Kidney glomerular epithelial cell (primary cell): ENCODE measurements at regions not wholly inside any gene's neighbourhood (a gene's known extent, or its start where the extent isn't known, plus 50 kb on each side); places are given as distances from the start of the nearest gene placed in this dataset.

ENCODE experiments used
- DNase-seq: peaks from one replicate; lab custom pipeline; 2025; lab: John Stamatoyannopoulos, UW

- no peak for DNase-seq
These were observed 269.4 kb downstream of the TCF7L2 start for GRCh38 chr10:113219446-113219845.

DNA sequence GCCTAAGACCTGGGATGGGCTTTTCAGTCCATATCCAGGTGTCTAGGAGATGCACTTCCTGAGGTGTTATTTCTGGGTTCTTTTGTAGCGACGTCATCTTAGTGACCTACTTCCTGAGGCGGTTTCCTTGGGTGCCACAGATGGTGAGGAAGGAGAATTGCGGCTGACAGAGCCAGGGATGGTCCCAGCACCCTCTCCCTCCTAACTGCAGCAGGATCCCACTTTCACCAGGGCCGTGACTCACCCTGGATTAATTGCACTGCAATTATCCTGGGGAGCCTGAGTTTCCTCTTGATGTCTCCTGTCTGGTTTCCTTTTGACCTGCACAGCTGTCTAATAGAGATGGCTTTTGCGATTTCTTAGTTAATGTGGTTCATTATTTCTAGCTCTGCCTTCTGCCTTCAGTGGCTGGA lies 271.7 kb downstream of the TCF7L2 start:
- DNase-seq, result peak; percentile 9

DNA sequence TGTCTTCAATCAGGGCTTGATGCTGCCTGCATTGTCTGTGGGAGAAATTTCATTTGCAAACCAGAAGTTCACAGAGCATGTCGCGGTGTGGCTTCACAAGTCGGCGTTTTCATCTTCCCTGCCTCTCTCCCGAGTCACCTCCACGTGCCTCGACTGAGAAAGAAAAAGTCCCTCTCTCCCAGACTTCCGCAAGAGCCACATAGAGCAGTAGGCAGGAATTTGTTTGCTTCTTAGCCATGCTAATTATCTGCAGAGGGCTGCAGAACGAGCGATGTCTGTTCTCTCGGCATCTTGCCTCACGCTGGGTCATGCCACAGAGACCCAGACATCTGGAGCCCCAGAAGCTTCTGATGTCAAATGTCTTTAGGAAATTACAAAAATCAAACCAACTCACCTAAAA lies 272.2 kb downstream of the TCF7L2 start:
- no peak for DNase-seq

- no peak for DNase-seq
These were observed 275.3 kb downstream of the TCF7L2 start for GRCh38 chr10:113225364-113225763.

DNA sequence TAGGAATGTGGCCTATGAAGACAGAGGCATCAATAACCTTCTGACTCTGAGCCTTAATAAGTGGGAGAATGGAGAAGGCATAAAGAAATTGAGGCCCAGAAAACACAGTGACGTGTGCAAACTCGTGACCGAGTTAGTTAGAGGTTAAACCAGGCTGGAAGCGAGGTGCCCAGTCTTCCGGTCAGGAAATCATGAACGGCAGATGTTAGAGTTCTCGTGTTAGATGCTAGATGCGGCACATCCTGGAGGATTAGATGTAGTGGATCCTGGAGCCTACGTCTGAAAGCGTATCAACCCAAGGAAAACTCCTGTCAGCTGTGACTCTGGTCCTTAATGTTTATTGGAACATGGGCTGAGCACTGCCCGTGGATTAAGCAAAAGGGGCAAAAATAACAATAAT lies 275.9 kb downstream of the TCF7L2 start:
- no peak for DNase-seq

DNA sequence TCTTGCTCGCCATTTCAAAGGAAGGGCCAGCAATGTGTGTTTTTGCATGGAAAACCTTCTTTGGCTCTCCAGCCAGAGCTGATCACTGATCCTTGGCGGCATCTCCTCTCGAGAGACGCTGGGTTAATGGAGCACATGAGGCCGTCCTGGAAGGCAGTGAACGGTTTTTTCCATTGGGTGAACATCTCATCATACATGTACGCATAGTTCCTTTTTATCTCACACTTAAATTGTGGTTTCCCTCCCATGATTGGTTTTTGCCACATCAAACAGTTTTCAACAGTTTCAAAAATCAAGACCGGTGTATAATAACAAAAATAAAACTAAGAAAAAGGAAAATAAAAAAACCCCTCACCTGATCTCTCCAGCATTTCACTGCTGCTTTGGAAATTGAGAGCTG lies 276.4 kb downstream of the TCF7L2 start:
- DNase-seq, result peak; percentile 7

DNA sequence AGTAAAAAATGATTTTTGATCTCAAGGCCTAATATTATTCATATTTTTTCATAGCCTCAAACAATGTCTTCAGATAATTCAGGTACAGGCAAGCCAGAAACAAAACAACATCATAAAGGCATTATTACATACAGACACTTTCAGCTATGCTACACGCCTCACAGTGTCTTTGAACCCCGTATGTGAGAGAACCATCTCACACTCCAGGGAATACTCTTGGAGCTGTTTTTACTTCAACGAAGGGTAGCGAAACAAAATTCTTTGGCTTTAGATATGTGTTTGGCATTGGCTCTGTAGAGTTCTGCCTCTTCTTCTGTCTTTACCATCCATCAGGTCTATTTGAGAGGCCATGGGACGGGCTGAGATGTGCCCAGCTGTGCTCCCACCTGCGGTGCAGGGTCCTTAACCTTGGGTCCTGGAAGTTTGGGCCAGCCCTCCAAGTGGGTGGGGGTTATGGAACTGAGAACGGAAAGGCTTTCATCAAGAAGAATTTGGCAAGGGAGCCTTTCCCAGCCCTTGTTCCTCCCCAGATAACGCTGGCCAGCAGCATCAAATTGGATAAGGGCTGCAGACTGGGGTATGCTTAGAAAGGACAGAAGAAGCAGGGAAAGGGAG lies 276.9 kb downstream of the TCF7L2 start:
- DNase-seq, result no peak

GRCh38 chr10:113228530-113228929 lies 278.5 kb downstream of the TCF7L2 start:
- no peak for DNase-seq

- no peak for DNase-seq
These were observed 280.1 kb downstream of the TCF7L2 start for GRCh38 chr10:113230011-113230610.

DNA sequence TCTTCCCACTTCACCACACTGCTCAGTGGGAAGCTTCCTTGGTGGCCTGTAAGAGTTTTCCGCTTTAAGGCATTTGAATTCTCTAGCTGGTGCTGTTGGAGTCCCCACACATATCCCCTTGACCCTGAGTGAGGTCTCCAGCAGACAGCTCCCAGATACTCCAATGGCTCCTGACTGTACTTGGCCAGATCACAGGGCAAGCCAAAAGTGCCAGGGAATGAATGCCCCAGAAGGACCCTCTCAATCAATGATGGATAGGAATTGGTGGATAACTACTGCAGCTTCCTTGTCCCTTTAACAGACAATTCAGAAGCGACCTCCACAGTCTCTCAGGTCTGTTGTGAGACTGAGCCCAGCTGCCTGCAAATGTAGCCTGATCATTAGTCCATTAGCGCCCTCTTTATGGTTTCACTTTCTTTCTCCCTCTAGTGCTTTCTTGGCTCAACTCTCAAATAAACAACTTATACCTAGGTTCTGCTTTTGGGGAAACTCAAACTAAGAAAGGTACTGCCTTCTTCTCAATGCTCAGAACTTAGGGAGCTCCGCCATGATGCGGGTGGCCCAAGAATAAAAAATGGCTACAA lies 283.0 kb downstream of the TCF7L2 start:
- DNase-seq, result no peak

DNA sequence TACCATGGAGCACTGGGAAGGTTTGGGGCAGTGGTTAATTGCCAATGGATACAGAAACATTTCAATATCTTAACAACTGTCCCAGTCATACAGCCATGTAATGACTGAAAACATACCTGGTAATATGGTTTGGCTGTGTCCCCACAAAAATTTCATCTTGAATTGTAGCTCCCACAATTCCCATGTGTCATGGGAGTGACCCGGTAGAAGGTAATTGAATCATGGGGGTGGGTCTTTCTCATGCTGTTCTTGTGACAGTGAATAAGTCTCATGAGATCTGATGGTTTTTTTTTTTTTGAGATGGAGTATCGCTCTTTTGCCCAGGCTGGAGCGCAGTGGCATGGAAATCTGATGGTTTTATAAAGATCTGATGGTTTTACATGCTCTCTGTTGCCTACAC lies 284.4 kb downstream of the TCF7L2 start:
- DNase-seq, result no peak

GRCh38 chr10:113235508-113235907 lies 285.5 kb downstream of the TCF7L2 start:
- DNase-seq, result no peak

GRCh38 chr10:113236998-113237397 lies 287.0 kb downstream of the TCF7L2 start:
- no peak for DNase-seq

DNA sequence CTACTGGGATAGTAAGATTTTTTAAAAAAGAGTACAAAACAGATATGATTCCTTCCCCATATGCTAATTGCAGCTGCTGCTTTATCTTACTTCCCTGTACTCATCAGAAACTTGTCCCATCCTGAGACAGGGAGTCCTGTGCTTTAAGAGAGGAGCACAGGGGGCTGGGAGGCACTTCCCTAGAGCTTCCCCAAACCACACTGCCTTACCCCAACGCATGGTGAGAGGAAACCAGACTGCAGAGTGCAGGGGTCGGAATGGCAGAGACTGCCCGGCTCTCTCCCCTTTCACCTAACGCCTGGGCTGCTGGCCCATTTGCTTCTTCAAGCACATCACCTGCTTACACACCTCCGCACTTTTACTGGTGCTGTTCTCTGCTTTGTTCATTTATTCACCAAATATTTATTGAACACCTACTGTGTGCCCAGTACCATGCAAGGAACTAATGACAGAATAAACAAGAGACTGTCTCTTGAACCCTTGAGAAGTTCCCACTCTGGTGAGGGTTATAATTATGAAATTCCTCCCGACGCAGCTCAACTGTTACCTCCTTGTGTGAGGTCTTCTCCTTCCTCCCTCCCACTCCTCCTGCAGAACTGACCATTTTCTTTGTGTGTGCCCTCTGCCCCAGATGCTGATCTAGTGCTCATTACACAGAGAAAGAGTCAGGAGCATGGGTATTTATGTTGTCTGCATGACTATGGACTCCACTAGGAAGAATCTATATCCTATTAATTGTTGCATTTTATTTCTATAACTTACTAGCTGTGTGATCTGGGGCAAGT lies 289.7 kb downstream of the TCF7L2 start:
- no peak for DNase-seq

GRCh38 chr10:113240736-113241135 lies 290.7 kb downstream of the TCF7L2 start:
- DNase-seq, result no peak

DNA sequence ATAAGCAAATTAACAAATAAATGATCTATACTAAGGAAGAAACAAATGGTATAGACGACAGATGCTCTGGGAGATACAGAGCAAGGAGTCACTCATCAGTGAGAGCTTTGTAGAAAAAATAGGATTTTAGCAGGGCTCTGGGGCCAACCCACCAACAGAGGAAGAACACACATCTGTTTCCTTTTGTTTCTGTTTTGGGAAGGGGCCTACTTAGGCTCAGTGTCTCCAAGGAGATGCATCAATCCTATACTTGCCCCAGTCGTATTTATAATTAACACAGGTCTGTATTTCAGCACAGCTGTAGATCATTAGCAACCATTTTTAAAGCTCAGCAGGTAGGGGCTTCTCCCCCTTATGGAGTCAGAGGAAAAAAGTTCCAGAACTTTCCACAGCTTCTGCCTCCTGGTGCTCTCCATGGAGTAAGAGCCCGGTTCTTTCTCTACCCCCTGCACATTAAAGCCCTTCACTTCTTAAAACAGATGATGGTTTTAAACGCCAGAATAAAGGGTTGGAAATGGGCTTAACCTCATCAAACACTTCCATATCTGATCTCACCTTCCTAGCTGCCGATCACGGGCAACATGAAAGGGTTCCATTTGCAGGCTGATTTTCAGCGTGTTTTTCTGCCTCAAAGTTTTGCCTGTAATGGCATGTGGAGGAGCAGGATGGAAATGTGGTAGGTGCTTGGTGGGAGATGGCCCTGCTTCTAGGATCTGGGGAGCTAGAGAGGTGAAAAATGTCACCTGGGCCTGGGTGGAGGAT lies 291.7 kb downstream of the TCF7L2 start:
- DNase-seq, result no peak

GRCh38 chr10:113243311-113243710 lies 293.3 kb downstream of the TCF7L2 start:
- no peak for DNase-seq

GRCh38 chr10:113244750-113245149 lies 294.7 kb downstream of the TCF7L2 start:
- no peak for DNase-seq

DNA sequence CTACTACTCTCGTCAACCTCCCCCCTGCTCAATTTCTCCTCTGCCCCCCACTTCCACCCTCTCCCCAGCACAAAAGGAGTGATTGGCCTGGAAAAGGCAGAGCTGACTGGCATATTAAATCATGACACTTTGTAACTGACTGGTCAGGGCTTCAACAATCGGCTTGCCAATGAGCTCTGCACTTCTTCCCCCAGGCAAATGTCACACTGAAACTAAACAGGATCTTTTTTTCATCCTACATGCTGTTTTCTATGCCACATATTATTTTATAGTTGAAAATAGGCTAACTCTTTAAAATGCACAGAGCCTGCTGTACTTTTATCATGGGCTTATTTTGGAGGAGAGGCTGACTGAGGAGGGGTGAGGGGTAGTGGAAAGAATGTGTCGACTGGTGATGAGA lies 295.2 kb downstream of the TCF7L2 start:
- DNase-seq, result no peak

DNA sequence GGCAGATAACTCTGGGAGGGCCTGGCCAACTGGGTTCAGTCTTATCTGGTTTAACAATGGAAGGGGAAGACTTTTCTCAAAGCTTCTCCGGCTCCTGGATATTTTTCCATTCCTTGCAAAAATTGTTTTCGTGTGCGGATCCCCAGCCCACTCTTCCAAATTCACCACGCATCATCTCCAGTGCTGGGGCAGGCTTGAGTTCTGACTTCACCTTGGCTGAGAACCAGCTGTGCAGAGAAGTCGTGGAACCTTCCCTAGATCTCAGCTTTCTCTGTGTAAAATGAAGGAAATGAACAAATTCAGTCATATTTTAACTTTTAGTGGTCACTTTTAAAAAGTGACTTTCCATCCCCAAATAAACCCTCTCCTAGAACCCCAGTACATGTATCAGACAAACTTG lies 297.0 kb downstream of the TCF7L2 start:
- no peak for DNase-seq

- DNase-seq, result no peak
These were observed 299.9 kb upstream of the HABP2 start for GRCh38 chr10:113252650-113253618.
